GM23338 (cell line): ENCODE measurements at regions not wholly inside any gene's neighbourhood (a gene's known extent, or its start where the extent isn't known, plus 50 kb on each side); places are given as distances from the start of the nearest gene placed in this dataset.

ENCODE experiments used
- ATAC-seq: fragments of 200-7000 bp; cut with Tn5 transposase; 3 replicates; pipeline ENCODE4 v1.9.1; 2020
- DNase-seq: peaks from one replicate; pipeline ENCODE4 v3.0.0-alpha.2; 2015; ENCODE audit warnings: low spot score
- H2AFZ ChIP-seq: fragments of 200-600 bp; sonication (generic); 2 replicates; pipeline ENCODE4 v1.8.0; 2016; ENCODE audit warnings: antibody characterized with exemption, mild to moderate bottlenecking, moderate library complexity
- H3F3A ChIP-seq: fragments of 200-600 bp; sonication (generic); replicated peaks from 2 replicates; pipeline ENCODE4 v1.8.0; 2017; ENCODE audit warnings: antibody characterized with exemption, mixed run types, low read depth
- H3K27ac ChIP-seq: fragments of 200-600 bp; sonication (generic); 2 replicates; pipeline ENCODE4 v1.6.1; 2016; ENCODE audit warnings: low read depth
- H3K27me3 ChIP-seq: fragments of 200-600 bp; sonication (generic); 2 replicates; pipeline ENCODE4 v1.8.0; 2016; ENCODE audit warnings: mild to moderate bottlenecking, mixed run types, moderate library complexity; ENCODE audit not compliant: insufficient read depth
- H3K36me3 ChIP-seq: fragments of 200-600 bp; sonication (generic); 2 replicates; pipeline ENCODE4 v1.8.0; 2016; ENCODE audit warnings: mild to moderate bottlenecking; ENCODE audit not compliant: insufficient read depth
- H3K4me1 ChIP-seq: fragments of 200-600 bp; sonication (generic); 2 replicates; pipeline ENCODE4 v1.8.0; 2016; ENCODE audit warnings: mild to moderate bottlenecking, moderate library complexity; ENCODE audit not compliant: insufficient read depth
- H3K4me2 ChIP-seq: fragments of 200-600 bp; sonication (generic); 2 replicates; pipeline ENCODE4 v1.7.1; 2017; ENCODE audit warnings: mixed run types
- H3K4me3 ChIP-seq: fragments of 200-600 bp; sonication (generic); 2 replicates; pipeline ENCODE4 v1.6.1; 2016; ENCODE audit warnings: mixed run types
- H3K79me2 ChIP-seq: fragments of 200-600 bp; sonication (generic); replicated peaks from 2 replicates; pipeline ENCODE4 v1.8.0; 2017; ENCODE audit warnings: mild to moderate bottlenecking; ENCODE audit not compliant: insufficient read depth
- H3K9me2 ChIP-seq: fragments of 200-600 bp; sonication (generic); 2 replicates; pipeline ENCODE4 v1.8.0; 2017; ENCODE audit not compliant: insufficient read depth
- H4K20me1 ChIP-seq: fragments of 200-600 bp; sonication (generic); replicated peaks from 2 replicates; pipeline ENCODE4 v1.8.0; 2017; ENCODE audit warnings: mild to moderate bottlenecking; ENCODE audit not compliant: insufficient read depth
- H3K27ac Mint-ChIP-seq: 2 replicates; pipeline ENCODE4 v1.8.0; 2020; ENCODE audit warnings: inconsistent platforms, mild to moderate bottlenecking, moderate library complexity, mixed read lengths
- H3K27me3 Mint-ChIP-seq: 3 replicates; pipeline ENCODE4 v1.8.0; 2022; ENCODE audit warnings: low read depth, mild to moderate bottlenecking, moderate library complexity, mixed read lengths, inconsistent platforms; ENCODE audit not compliant: insufficient read depth, poor library complexity
- H3K36me3 Mint-ChIP-seq: 3 replicates; pipeline ENCODE4 v1.8.0; 2021; ENCODE audit warnings: low read depth, mild to moderate bottlenecking, inconsistent platforms, moderate library complexity, mixed read lengths
- H3K4me1 Mint-ChIP-seq: 3 replicates; pipeline ENCODE4 v1.8.0; 2020; ENCODE audit warnings: mild to moderate bottlenecking, inconsistent platforms, mixed read lengths
- H3K4me3 Mint-ChIP-seq: 3 replicates; pipeline ENCODE4 v1.8.0; 2021; ENCODE audit warnings: moderate library complexity, mild to moderate bottlenecking, inconsistent platforms, mixed read lengths
- H3K9me3 Mint-ChIP-seq: 3 replicates; pipeline ENCODE4 v1.8.0; 2020; ENCODE audit warnings: moderate library complexity, mild to moderate bottlenecking, inconsistent platforms, mixed read lengths
- CREB1 ChIP-seq: fragments of 250-450 bp; sonication (Bioruptor Pico); IDR thresholded peaks from 2 replicates; pipeline ENCODE4 v1.5.0; 2020; ENCODE audit warnings: low read depth, mild to moderate bottlenecking, moderate library complexity
- EZH2 ChIP-seq: fragments of 200-600 bp; sonication (generic); IDR thresholded peaks from one replicate; pipeline ENCODE4 v1.8.0; 2017; ENCODE audit warnings: antibody characterized with exemption, mild to moderate bottlenecking, low read depth; ENCODE audit not compliant: unreplicated experiment
- EZH2phosphoT487 ChIP-seq: fragments of 200-600 bp; sonication (generic); IDR thresholded peaks from one replicate; pipeline ENCODE4 v1.8.1; 2018; ENCODE audit warnings: antibody characterized with exemption; ENCODE audit not compliant: unreplicated experiment
- JUNB ChIP-seq: IDR thresholded peaks from one replicate; pipeline ENCODE4 v1.6.1; 2016; ENCODE audit warnings: antibody characterized with exemption; ENCODE audit not compliant: unreplicated experiment
- NANOG ChIP-seq: IDR thresholded peaks from 2 replicates; pipeline ENCODE4 v1.6.1; 2016; ENCODE audit warnings: antibody characterized with exemption, borderline replicate concordance
- POLR2AphosphoS5 ChIP-seq: IDR thresholded peaks from 2 replicates; pipeline ENCODE4 v1.6.1; 2016; ENCODE audit warnings: antibody characterized with exemption, low read depth
- STAT1 ChIP-seq: IDR thresholded peaks from one replicate; pipeline ENCODE4 v1.6.1; 2016; ENCODE audit warnings: antibody characterized with exemption; ENCODE audit not compliant: unreplicated experiment
- ZNF114 ChIP-seq: fragments of 250-450 bp; sonication (Bioruptor Pico); IDR thresholded peaks from 2 replicates; pipeline ENCODE4 v1.5.0; 2020; ENCODE audit warnings: mild to moderate bottlenecking, moderate library complexity
- ZNF331 ChIP-seq: fragments of 250-450 bp; sonication (Bioruptor Pico); IDR thresholded peaks from 2 replicates; pipeline ENCODE4 v1.5.0; 2020; ENCODE audit warnings: low read depth, mild to moderate bottlenecking, moderate library complexity
- TF ChIP-seq, protein P1 (sequence below): IDR thresholded peaks from 2 replicates; pipeline ENCODE4 v1.6.1; 2016; ENCODE audit warnings: antibody characterized with exemption
- TF ChIP-seq, protein P2 (sequence below): fragments of 250-450 bp; sonication (Bioruptor Pico); IDR thresholded peaks from 2 replicates; pipeline ENCODE4 v1.5.0; 2020; ENCODE audit warnings: mild to moderate bottlenecking, moderate library complexity
- TF ChIP-seq, protein P3 (sequence below): IDR thresholded peaks from one replicate; pipeline ENCODE4 v1.6.1; 2018; ENCODE audit warnings: antibody characterized with exemption; ENCODE audit not compliant: unreplicated experiment
- TF ChIP-seq, protein P4 (sequence below), 2 experiments: fragments of 200-600 bp in 1 of 2; sonication (generic) in 1 of 2; conservative IDR thresholded peaks; 2 replicates each; pipeline versions ENCODE4 v1.5.1 to v1.6.1; 2016 to 2017; ENCODE audit warnings: antibody characterized with exemption in 2 of 2, low read depth in 2 of 2, mild to moderate bottlenecking in 2 of 2, moderate library complexity in 1 of 2

DNA sequence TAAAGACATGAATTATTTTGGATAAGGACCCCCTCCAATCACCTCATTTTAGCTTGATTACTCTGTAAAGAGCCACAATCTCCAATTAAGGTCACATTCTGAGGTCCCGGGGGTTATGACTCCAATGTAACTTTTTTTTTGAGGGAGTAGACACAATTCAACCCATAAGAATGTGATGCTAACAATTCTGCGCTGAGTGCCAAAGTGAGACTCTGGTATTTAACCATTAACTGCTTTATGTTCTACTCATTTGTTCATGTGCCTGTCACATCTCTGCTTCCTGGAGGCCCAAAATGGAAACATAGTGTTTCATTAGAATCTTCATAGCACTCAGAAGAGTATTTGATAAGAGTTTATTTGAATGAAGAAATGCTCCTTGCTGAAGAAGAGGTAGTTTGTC lies 234.8 kb downstream of the CPE start:
- Histone ChIP-seq H3K79me2 (no peaks in the 10 kb centered on the region), H2AFZ (no peak overlapping the region), H3K4me1 (peaks cover 32% of the 10 kb centered on the region), H3K4me2 (no peak overlapping the region), H3K4me3 (no peak overlapping the region), H3K9me2 (peaks cover 3% of the 10 kb centered on the region; the same call in 1 of the 2 replicates), H3K27ac (no peak overlapping the region), H3F3A (no peaks in the 10 kb centered on the region), H4K20me1 (no peaks in the 10 kb centered on the region), H3K27me3 (no peaks in the 10 kb centered on the region), H3K36me3 (no peaks in the 10 kb centered on the region)
- H3K27ac Mint-ChIP-seq, result no peak overlapping the region
- peaks cover 34% of the 10 kb centered on the region for H3K4me1 Mint-ChIP-seq
- DNase-seq (no peak), ATAC-seq (no peak)
- peaks cover 4% of the 10 kb centered on the region; the same call in 1 of the 3 replicates for H3K9me3 Mint-ChIP-seq
- TF ChIP-seq, protein P1, sequence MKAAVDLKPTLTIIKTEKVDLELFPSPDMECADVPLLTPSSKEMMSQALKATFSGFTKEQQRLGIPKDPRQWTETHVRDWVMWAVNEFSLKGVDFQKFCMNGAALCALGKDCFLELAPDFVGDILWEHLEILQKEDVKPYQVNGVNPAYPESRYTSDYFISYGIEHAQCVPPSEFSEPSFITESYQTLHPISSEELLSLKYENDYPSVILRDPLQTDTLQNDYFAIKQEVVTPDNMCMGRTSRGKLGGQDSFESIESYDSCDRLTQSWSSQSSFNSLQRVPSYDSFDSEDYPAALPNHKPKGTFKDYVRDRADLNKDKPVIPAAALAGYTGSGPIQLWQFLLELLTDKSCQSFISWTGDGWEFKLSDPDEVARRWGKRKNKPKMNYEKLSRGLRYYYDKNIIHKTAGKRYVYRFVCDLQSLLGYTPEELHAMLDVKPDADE, result no peak
- TF ChIP-seq, protein P2, sequence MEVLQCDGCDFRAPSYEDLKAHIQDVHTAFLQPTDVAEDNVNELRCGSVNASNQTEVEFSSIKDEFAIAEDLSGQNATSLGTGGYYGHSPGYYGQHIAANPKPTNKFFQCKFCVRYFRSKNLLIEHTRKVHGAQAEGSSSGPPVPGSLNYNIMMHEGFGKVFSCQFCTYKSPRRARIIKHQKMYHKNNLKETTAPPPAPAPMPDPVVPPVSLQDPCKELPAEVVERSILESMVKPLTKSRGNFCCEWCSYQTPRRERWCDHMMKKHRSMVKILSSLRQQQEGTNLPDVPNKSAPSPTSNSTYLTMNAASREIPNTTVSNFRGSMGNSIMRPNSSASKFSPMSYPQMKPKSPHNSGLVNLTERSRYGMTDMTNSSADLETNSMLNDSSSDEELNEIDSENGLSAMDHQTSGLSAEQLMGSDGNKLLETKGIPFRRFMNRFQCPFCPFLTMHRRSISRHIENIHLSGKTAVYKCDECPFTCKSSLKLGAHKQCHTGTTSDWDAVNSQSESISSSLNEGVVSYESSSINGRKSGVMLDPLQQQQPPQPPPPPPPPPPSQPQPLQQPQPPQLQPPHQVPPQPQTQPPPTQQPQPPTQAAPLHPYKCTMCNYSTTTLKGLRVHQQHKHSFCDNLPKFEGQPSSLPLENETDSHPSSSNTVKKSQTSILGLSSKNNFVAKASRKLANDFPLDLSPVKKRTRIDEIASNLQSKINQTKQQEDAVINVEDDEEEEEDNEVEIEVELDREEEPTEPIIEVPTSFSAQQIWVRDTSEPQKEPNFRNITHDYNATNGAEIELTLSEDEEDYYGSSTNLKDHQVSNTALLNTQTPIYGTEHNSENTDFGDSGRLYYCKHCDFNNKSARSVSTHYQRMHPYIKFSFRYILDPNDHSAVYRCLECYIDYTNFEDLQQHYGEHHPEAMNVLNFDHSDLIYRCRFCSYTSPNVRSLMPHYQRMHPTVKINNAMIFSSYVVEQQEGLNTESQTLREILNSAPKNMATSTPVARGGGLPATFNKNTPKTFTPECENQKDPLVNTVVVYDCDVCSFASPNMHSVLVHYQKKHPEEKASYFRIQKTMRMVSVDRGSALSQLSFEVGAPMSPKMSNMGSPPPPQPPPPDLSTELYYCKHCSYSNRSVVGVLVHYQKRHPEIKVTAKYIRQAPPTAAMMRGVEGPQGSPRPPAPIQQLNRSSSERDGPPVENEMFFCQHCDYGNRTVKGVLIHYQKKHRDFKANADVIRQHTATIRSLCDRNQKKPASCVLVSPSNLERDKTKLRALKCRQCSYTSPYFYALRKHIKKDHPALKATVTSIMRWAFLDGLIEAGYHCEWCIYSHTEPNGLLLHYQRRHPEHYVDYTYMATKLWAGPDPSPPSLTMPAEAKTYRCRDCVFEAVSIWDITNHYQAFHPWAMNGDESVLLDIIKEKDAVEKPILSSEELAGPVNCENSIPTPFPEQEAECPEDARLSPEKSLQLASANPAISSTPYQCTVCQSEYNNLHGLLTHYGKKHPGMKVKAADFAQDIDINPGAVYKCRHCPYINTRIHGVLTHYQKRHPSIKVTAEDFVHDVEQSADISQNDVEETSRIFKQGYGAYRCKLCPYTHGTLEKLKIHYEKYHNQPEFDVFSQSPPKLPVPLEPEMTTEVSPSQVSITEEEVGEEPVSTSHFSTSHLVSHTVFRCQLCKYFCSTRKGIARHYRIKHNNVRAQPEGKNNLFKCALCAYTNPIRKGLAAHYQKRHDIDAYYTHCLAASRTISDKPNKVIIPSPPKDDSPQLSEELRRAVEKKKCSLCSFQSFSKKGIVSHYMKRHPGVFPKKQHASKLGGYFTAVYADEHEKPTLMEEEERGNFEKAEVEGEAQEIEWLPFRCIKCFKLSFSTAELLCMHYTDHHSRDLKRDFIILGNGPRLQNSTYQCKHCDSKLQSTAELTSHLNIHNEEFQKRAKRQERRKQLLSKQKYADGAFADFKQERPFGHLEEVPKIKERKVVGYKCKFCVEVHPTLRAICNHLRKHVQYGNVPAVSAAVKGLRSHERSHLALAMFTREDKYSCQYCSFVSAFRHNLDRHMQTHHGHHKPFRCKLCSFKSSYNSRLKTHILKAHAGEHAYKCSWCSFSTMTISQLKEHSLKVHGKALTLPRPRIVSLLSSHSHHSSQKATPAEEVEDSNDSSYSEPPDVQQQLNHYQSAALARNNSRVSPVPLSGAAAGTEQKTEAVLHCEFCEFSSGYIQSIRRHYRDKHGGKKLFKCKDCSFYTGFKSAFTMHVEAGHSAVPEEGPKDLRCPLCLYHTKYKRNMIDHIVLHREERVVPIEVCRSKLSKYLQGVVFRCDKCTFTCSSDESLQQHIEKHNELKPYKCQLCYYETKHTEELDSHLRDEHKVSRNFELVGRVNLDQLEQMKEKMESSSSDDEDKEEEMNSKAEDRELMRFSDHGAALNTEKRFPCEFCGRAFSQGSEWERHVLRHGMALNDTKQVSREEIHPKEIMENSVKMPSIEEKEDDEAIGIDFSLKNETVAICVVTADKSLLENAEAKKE (CRISPR knock-in tag), result no peak
- TF ChIP-seq EZH2phosphoT487, result no peak
- no peak for TF ChIP-seq ZNF114
- TF ChIP-seq, protein P3, sequence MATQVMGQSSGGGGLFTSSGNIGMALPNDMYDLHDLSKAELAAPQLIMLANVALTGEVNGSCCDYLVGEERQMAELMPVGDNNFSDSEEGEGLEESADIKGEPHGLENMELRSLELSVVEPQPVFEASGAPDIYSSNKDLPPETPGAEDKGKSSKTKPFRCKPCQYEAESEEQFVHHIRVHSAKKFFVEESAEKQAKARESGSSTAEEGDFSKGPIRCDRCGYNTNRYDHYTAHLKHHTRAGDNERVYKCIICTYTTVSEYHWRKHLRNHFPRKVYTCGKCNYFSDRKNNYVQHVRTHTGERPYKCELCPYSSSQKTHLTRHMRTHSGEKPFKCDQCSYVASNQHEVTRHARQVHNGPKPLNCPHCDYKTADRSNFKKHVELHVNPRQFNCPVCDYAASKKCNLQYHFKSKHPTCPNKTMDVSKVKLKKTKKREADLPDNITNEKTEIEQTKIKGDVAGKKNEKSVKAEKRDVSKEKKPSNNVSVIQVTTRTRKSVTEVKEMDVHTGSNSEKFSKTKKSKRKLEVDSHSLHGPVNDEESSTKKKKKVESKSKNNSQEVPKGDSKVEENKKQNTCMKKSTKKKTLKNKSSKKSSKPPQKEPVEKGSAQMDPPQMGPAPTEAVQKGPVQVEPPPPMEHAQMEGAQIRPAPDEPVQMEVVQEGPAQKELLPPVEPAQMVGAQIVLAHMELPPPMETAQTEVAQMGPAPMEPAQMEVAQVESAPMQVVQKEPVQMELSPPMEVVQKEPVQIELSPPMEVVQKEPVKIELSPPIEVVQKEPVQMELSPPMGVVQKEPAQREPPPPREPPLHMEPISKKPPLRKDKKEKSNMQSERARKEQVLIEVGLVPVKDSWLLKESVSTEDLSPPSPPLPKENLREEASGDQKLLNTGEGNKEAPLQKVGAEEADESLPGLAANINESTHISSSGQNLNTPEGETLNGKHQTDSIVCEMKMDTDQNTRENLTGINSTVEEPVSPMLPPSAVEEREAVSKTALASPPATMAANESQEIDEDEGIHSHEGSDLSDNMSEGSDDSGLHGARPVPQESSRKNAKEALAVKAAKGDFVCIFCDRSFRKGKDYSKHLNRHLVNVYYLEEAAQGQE, result no peak
- no peak for TF ChIP-seq STAT1
- no peak for TF ChIP-seq JUNB
- no peak for TF ChIP-seq EZH2
- TF ChIP-seq ZNF331, result no peak
- TF ChIP-seq, protein P4, sequence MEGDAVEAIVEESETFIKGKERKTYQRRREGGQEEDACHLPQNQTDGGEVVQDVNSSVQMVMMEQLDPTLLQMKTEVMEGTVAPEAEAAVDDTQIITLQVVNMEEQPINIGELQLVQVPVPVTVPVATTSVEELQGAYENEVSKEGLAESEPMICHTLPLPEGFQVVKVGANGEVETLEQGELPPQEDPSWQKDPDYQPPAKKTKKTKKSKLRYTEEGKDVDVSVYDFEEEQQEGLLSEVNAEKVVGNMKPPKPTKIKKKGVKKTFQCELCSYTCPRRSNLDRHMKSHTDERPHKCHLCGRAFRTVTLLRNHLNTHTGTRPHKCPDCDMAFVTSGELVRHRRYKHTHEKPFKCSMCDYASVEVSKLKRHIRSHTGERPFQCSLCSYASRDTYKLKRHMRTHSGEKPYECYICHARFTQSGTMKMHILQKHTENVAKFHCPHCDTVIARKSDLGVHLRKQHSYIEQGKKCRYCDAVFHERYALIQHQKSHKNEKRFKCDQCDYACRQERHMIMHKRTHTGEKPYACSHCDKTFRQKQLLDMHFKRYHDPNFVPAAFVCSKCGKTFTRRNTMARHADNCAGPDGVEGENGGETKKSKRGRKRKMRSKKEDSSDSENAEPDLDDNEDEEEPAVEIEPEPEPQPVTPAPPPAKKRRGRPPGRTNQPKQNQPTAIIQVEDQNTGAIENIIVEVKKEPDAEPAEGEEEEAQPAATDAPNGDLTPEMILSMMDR (conservative IDR thresholded peaks at IDR 0.05; ENCODE audit: low read depth in 2 of 2), result no peak
- no peak for TF ChIP-seq NANOG
- no peak for TF ChIP-seq POLR2AphosphoS5
- no peak for TF ChIP-seq CREB1
- H3K27me3 Mint-ChIP-seq, result no peaks in the 10 kb centered on the region
- H3K4me3 Mint-ChIP-seq, result no peak overlapping the region
- H3K36me3 Mint-ChIP-seq, result no peaks in the 10 kb centered on the region
